ENCODE measurements at regions not wholly inside any gene's neighbourhood (a gene's known extent, or its start where the extent isn't known, plus 50 kb on each side); places are given as distances from the start of the nearest gene placed in this dataset.

DNA sequence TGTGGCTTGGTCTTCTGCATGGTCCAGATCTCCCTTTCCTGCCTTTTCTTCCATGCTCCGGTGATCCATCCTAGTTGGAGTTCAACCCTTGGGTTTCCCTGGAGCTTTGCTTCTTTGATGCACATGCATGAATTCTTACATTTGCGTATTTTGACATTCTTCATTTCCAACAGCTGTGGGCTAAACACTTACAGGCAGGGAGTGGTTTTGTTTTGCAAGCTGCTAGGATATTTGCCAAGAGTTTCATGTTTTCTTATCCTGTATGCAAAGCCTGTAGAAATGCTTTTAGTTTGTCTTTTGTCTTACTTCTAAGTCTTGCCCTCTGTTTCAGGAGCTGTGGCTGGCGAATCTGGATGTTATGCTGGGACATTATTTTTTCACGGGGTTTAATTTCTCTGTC, 90.3 kb upstream of the PAXBP1 start:
- no peaks in the 10 kb centered on the region for H3K79me2 ChIP-seq (ENCODE audit: control insufficient read depth in 1 of 2, insufficient read depth in 2 of 2, low read length in 2 of 2)
- no peak overlapping the region for H4K91ac ChIP-seq (replicated peaks; ENCODE audit: insufficient read length, low read length)
- no peak overlapping the region for H4K5ac ChIP-seq (ENCODE audit: insufficient read length, low read depth, low read length)
- 88% methylated on average over 4 of the region's 4 CpGs; no CpG with 5 or more reads in 1 of the 2 experiments for WGBS, 2 experiments (ENCODE audit: extremely low coverage in 1 of 2, insufficient coverage in 1 of 2, insufficient read length in 1 of 2, insufficient replicate concordance in 2 of 2, low coverage in 1 of 2, low lambda C conversion rate in 2 of 2, missing lambda C conversion rate in 1 of 2)
- TF ChIP-seq RAD21 (IDR thresholded peaks at IDR 0.05 in 1 of 2, conservative IDR thresholded peaks at IDR 0.05 in 1 of 2; ENCODE audit: low read depth in 2 of 2, low read length in 2 of 2) (no peak), CHD2 (IDR thresholded peaks at IDR 0.05; ENCODE audit: low read length) (no peak), YY1 (IDR thresholded peaks at IDR 0.05; ENCODE audit: low read depth, low read length) (no peak), RBBP5 (IDR thresholded peaks at IDR 0.05; ENCODE audit: borderline replicate concordance, low read depth, low read length) (no peak), ZNF274 (IDR thresholded peaks at IDR 0.05; ENCODE audit: borderline replicate concordance, extremely low read depth, low read length) (no peak), TAF1 (IDR thresholded peaks at IDR 0.05; ENCODE audit: low read depth, low read length) (no peak), KDM1A (IDR thresholded peaks at IDR 0.05; ENCODE audit: borderline replicate concordance, low read length) (no peak), RNF2 (IDR thresholded peaks at IDR 0.05; ENCODE audit: borderline replicate concordance, low read depth, low read length, missing control alignments, poor library complexity, severe bottlenecking) (no peak), EP300 (IDR thresholded peaks at IDR 0.05; ENCODE audit: borderline replicate concordance in 1 of 2, low read depth in 2 of 2, low read length in 2 of 2) (no peak)
- no peak overlapping the region for H4K8ac ChIP-seq (ENCODE audit: extremely low read depth, insufficient read depth, low read length)
- H2BK20ac ChIP-seq (ENCODE audit: low read length), result no peak overlapping the region
- no peak overlapping the region for H3K23ac ChIP-seq (ENCODE audit: insufficient read length)
- no peak overlapping the region for H2BK120ac ChIP-seq (replicated peaks; ENCODE audit: low read depth, low read length)
- no peaks in the 10 kb centered on the region for H4K20me1 ChIP-seq (replicated peaks in 1 of 2; ENCODE audit: control insufficient read depth in 1 of 2, insufficient read depth in 2 of 2, low read length in 2 of 2)
- no peak overlapping the region for H3K56ac ChIP-seq (replicated peaks; ENCODE audit: insufficient read length, low read depth, low read length)
- H2AFZ ChIP-seq (ENCODE audit: low read length), result no peak overlapping the region
- no peak overlapping the region for H2BK15ac ChIP-seq (ENCODE audit: low read length)
- no peak overlapping the region for H3K14ac ChIP-seq (ENCODE audit: insufficient read length)
- FAIRE-seq (no peak), DNase-seq (ENCODE audit: low read depth in 1 of 2, low spot score in 2 of 2) (no peak)
- POLR2A ChIA-PET (ENCODE audit: partially characterized antibody), result no interaction called here
- no peak overlapping the region for H3K4me2 ChIP-seq (ENCODE audit: insufficient read depth in 1 of 2, low read depth in 2 of 2, low read length in 2 of 2)
- no peak overlapping the region for H3K4ac ChIP-seq (replicated peaks; ENCODE audit: insufficient read length, low read depth, low read length)
- no peak overlapping the region for H3K27ac ChIP-seq (ENCODE audit: low read depth, low read length)
- no peaks in the 10 kb centered on the region for H3K79me1 ChIP-seq (ENCODE audit: low read depth, low read length)
- H3K27me3 ChIP-seq (replicated peaks in 1 of 4; ENCODE audit: control insufficient read depth in 3 of 4, extremely low read depth in 1 of 4, insufficient read depth in 3 of 4, low read length in 3 of 4), result no peaks in the 10 kb centered on the region
- CTCF ChIA-PET (ENCODE audit: partially characterized antibody), result interaction anchor here (1.0 to 1.3 kb wide), 5 partner anchors 10 to 164 kb away, joined by 3 to 6 read pairs (median 4); partner anchors contain the start of gene OLIG2
- no peak overlapping the region for H3K4me3 ChIP-seq (ENCODE audit: extremely low read depth in 1 of 4, insufficient read depth in 2 of 4, low read depth in 3 of 4, low read length in 4 of 4)
- peaks cover 17 to 21% of the 10 kb centered on the region in 2 experiments; a peak in 3 of 4 replicates for H3K9me3 ChIP-seq (ENCODE audit: insufficient read depth in 2 of 2, low read depth in 1 of 2, low read length in 1 of 2)
- H3K9ac ChIP-seq (replicated peaks in 1 of 4; ENCODE audit: extremely low read depth in 1 of 4, low read depth in 3 of 4, low read length in 3 of 4), result no peak overlapping the region
- no peaks in the 10 kb centered on the region for H3K4me1 ChIP-seq (replicated peaks in 1 of 4; ENCODE audit: control insufficient read depth in 3 of 4, insufficient read depth in 4 of 4, low read length in 3 of 4)
- no peak overlapping the region for H2BK5ac ChIP-seq (ENCODE audit: low read depth, low read length)
- H3K36me3 ChIP-seq (ENCODE audit: control insufficient read depth in 2 of 4, insufficient read depth in 4 of 4, low read length in 3 of 4), result no peaks in the 10 kb centered on the region
- no peak overlapping the region for H2AK5ac ChIP-seq (ENCODE audit: low read depth, low read length)
- no peak overlapping the region for H3K18ac ChIP-seq (ENCODE audit: extremely low read depth, low read length)
- no peak overlapping the region for H2BK12ac ChIP-seq (ENCODE audit: low read depth, low read length)
- peaks cover 2% of the 10 kb centered on the region; the same call in 1 of the 2 replicates for H3K23me2 ChIP-seq (ENCODE audit: low read depth, low read length)
